ENCODE measurements at regions not wholly inside any gene's neighbourhood (a gene's known extent, or its start where the extent isn't known, plus 50 kb on each side); places are given as distances from the start of the nearest gene placed in this dataset.

- POLR2A ChIA-PET: no interaction called here
- Mint-ChIP-seq H3K4me3 (no peak overlapping the region), H3K27ac (no peak overlapping the region), H3K27me3 (no peaks in the 10 kb centered on the region), H3K36me3 (ENCODE audit: low read depth) (no peaks in the 10 kb centered on the region), H3K9me3 (peaks cover 2% of the 10 kb centered on the region), H3K4me1 (no peaks in the 10 kb centered on the region)
- DNase-seq (no peak), ATAC-seq (ENCODE audit: low read depth) (no peak)
- CTCF ChIA-PET: no interaction called here
- intact Hi-C loops (cut with micrococcal nuclease): no loop called here
- TF ChIP-seq CTCF (IDR thresholded peaks at IDR 0.05): no peak
Measured at GRCh38 chr1:191624044-191624443, 534.2 kb upstream of the RGS18 start.

GRCh38 chr1:191629836-191630235 is 528.4 kb upstream of the RGS18 start:
- peaks cover 6% of the 10 kb centered on the region for H3K9me3 Mint-ChIP-seq
- no peaks in the 10 kb centered on the region for H3K36me3 Mint-ChIP-seq (ENCODE audit: low read depth)
- intact Hi-C loops (cut with micrococcal nuclease): no loop called here
- no peak overlapping the region for H3K4me3 Mint-ChIP-seq
- ATAC-seq (ENCODE audit: low read depth) (no peak), DNase-seq (no peak)
- no peak for TF ChIP-seq CTCF (IDR thresholded peaks at IDR 0.05)
- H3K4me1 Mint-ChIP-seq: no peaks in the 10 kb centered on the region
- CTCF ChIA-PET: no interaction called here
- H3K27me3 Mint-ChIP-seq: no peaks in the 10 kb centered on the region
- H3K27ac Mint-ChIP-seq: no peak overlapping the region
- POLR2A ChIA-PET: no interaction called here

- ChIA-PET POLR2A (no interaction called here), CTCF (no interaction called here)
- no peak for TF ChIP-seq CTCF (IDR thresholded peaks at IDR 0.05)
- Mint-ChIP-seq H3K9me3 (peaks cover 6% of the 10 kb centered on the region), H3K4me3 (no peak overlapping the region), H3K27ac (no peak overlapping the region), H3K27me3 (no peaks in the 10 kb centered on the region), H3K4me1 (no peaks in the 10 kb centered on the region), H3K36me3 (ENCODE audit: low read depth) (no peaks in the 10 kb centered on the region)
- ATAC-seq (ENCODE audit: low read depth) (no peak), DNase-seq (no peak)
- intact Hi-C loops (cut with micrococcal nuclease): no loop called here
Measured at GRCh38 chr1:191634801-191635508, 523.3 kb upstream of the RGS18 start.

GRCh38 chr1:191636345-191636744 is 521.9 kb upstream of the RGS18 start:
- Mint-ChIP-seq H3K27me3 (no peaks in the 10 kb centered on the region), H3K36me3 (ENCODE audit: low read depth) (no peaks in the 10 kb centered on the region), H3K4me3 (no peak overlapping the region), H3K4me1 (no peaks in the 10 kb centered on the region), H3K27ac (no peak overlapping the region), H3K9me3 (peaks cover 6% of the 10 kb centered on the region)
- ATAC-seq (ENCODE audit: low read depth): no peak
- no peak for TF ChIP-seq CTCF (IDR thresholded peaks at IDR 0.05)
- no peak for DNase-seq
- intact Hi-C loops (cut with micrococcal nuclease): no loop called here
- POLR2A ChIA-PET: no interaction called here
- CTCF ChIA-PET: no interaction called here

GRCh38 chr1:191641420-191642260 is 516.6 kb upstream of the RGS18 start:
- ChIA-PET POLR2A (no interaction called here), CTCF (no interaction called here)
- H3K4me3 Mint-ChIP-seq: no peak overlapping the region
- DNase-seq (no peak), ATAC-seq (ENCODE audit: low read depth) (no peak)
- H3K4me1 Mint-ChIP-seq: no peaks in the 10 kb centered on the region
- no peak overlapping the region for H3K27ac Mint-ChIP-seq
- H3K27me3 Mint-ChIP-seq: no peaks in the 10 kb centered on the region
- H3K36me3 Mint-ChIP-seq (ENCODE audit: low read depth): no peaks in the 10 kb centered on the region
- H3K9me3 Mint-ChIP-seq: no peaks in the 10 kb centered on the region
- no peak for TF ChIP-seq CTCF (IDR thresholded peaks at IDR 0.05)
- intact Hi-C loops (cut with micrococcal nuclease): no loop called here
